Fibroblast of lung (primary cell): ENCODE measurements at regions not wholly inside any gene's neighbourhood (a gene's known extent, or its start where the extent isn't known, plus 50 kb on each side); places are given as distances from the start of the nearest gene placed in this dataset.

ENCODE experiments used
- DNase-seq, 2 donors: peaks; one replicate each; pipeline versions ENCODE4 v3.0.0 to v3.0.0-alpha.2; 2010; ENCODE audit warnings: low read depth in 2 of 2
- H2AFZ ChIP-seq: 2 replicates; pipeline ENCODE4 v1.5.1; 2012; ENCODE audit warnings: low read length, control low read depth, inconsistent platforms
- H3K27ac ChIP-seq: 2 replicates; pipeline ENCODE4 v1.5.1; 2011; ENCODE audit warnings: low read length, control low read depth; ENCODE audit not compliant: insufficient read depth
- H3K27me3 ChIP-seq: 2 replicates; pipeline ENCODE4 v1.5.1; 2011; ENCODE audit warnings: mild to moderate bottlenecking, low read length; ENCODE audit not compliant: control insufficient read depth, insufficient read depth
- H3K36me3 ChIP-seq: 2 replicates; pipeline ENCODE4 v1.5.1; 2011; ENCODE audit warnings: low read length; ENCODE audit not compliant: control insufficient read depth, insufficient read depth
- H3K4me1 ChIP-seq: 2 replicates; pipeline ENCODE4 v1.5.1; 2011; ENCODE audit warnings: low read length; ENCODE audit not compliant: control insufficient read depth, insufficient read depth; ENCODE audit errors: extremely low read depth
- H3K4me2 ChIP-seq: 2 replicates; pipeline ENCODE4 v1.5.1; 2011; ENCODE audit warnings: low read length, control low read depth; ENCODE audit not compliant: insufficient read depth; ENCODE audit errors: extremely low read depth
- H3K4me3 ChIP-seq, 4 experiments: fragments of 200-600 bp in 1 of 4; sonication (generic) in 1 of 4; replicated peaks in 1 of 4; 2 replicates each; pipeline ENCODE4 v1.5.1; 2011 to 2016; ENCODE audit warnings: low read length in 4 of 4, low read depth in 3 of 4, mild to moderate bottlenecking in 3 of 4, control low read depth in 2 of 4, inconsistent platforms in 1 of 4, mixed read lengths in 1 of 4; ENCODE audit not compliant: insufficient read depth in 1 of 4; ENCODE audit errors: control extremely low read depth in 1 of 4
- H3K79me2 ChIP-seq: 2 replicates; pipeline ENCODE4 v1.5.1; 2012; ENCODE audit warnings: mild to moderate bottlenecking, low read length, inconsistent platforms; ENCODE audit not compliant: control insufficient read depth, insufficient read depth
- H3K9ac ChIP-seq: 2 replicates; pipeline ENCODE4 v1.5.1; 2011; ENCODE audit warnings: mild to moderate bottlenecking, low read length, control low read depth; ENCODE audit not compliant: insufficient read depth
- H3K9me3 ChIP-seq: 2 replicates; pipeline ENCODE4 v1.5.1; 2012; ENCODE audit warnings: low read depth, low read length; ENCODE audit not compliant: control insufficient read depth, insufficient read depth
- H4K20me1 ChIP-seq: 2 replicates; pipeline ENCODE4 v1.5.1; 2011; ENCODE audit warnings: low read length; ENCODE audit not compliant: control insufficient read depth, insufficient read depth; ENCODE audit errors: extremely low read depth
- CTCF ChIP-seq, 2 donors: IDR thresholded peaks in 1 of 2; conservative IDR thresholded peaks in 1 of 2; 1 replicate in 1 of 2; 2 replicates in 1 of 2; pipeline ENCODE4 v1.5.1; 2011 to 2012; ENCODE audit warnings: low read length in 2 of 2, control low read depth in 1 of 2, inconsistent platforms in 1 of 2, low read depth in 1 of 2, mild to moderate bottlenecking in 1 of 2
- EZH2 ChIP-seq: IDR thresholded peaks from 2 replicates; pipeline ENCODE4 v1.5.1; 2012; ENCODE audit warnings: low read length, control low read depth, mild to moderate bottlenecking; ENCODE audit errors: missing control alignments

DNA sequence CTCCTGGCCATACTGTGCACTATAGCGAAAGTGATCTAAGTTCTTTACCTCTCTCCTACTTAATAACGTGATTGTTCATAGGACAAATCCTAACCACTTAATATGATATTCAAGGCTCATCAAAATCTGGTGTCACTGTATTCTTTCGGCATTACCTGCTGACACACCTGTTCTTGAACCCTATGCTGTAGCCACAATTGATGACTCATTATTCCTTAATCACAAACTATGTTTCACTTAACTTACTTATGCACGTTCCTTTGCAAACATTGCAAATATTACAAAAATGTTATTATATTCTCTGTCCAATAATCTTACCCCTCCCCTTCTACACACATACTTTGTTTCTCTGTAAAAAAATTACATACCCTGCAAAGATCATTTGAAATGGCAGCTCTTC, 158.1 kb upstream of the ADRA1B start:
- no peak for DNase-seq
- no peaks in the 10 kb centered on the region for H3K79me2 ChIP-seq
- no peak overlapping the region for H3K27ac ChIP-seq
- no peak overlapping the region for H3K4me3 ChIP-seq
- H3K9ac ChIP-seq = no peak overlapping the region
- H3K36me3 ChIP-seq = no peaks in the 10 kb centered on the region
- H3K4me1 ChIP-seq = no peaks in the 10 kb centered on the region
- H3K27me3 ChIP-seq = no peaks in the 10 kb centered on the region
- no peak overlapping the region for H3K4me2 ChIP-seq
- no peaks in the 10 kb centered on the region for H4K20me1 ChIP-seq
- TF ChIP-seq CTCF (conservative IDR thresholded peaks at IDR 0.05 in 1 of 2, IDR thresholded peaks at IDR 0.05 in 1 of 2; ENCODE audit: low read depth in 1 of 2, low read length in 2 of 2) (no peak), EZH2 (no peak)
- no peaks in the 10 kb centered on the region for H3K9me3 ChIP-seq
- no peak overlapping the region for H2AFZ ChIP-seq

- no peak overlapping the region for H3K27ac ChIP-seq
- peaks cover 5% of the 10 kb centered on the region for H3K4me1 ChIP-seq
- TF ChIP-seq CTCF (conservative IDR thresholded peaks at IDR 0.05 in 1 of 2, IDR thresholded peaks at IDR 0.05 in 1 of 2; ENCODE audit: low read depth in 1 of 2, low read length in 2 of 2) (no peak), EZH2 (no peak)
- H3K4me2 ChIP-seq = no peak overlapping the region
- DNase-seq = no peak
- H3K9ac ChIP-seq = no peak overlapping the region
- no peaks in the 10 kb centered on the region for H4K20me1 ChIP-seq
- no peaks in the 10 kb centered on the region for H3K36me3 ChIP-seq
- no peaks in the 10 kb centered on the region for H3K9me3 ChIP-seq
- no peak overlapping the region for H2AFZ ChIP-seq
- no peaks in the 10 kb centered on the region for H3K27me3 ChIP-seq
- no peak overlapping the region for H3K4me3 ChIP-seq
- no peaks in the 10 kb centered on the region for H3K79me2 ChIP-seq
Measured at GRCh38 chr5:159759791-159760290, 156.4 kb upstream of the ADRA1B start.

GRCh38 chr5:159762921-159763320, 153.4 kb upstream of the ADRA1B start:
- H3K9me3 ChIP-seq = no peaks in the 10 kb centered on the region
- H3K27ac ChIP-seq = no peak overlapping the region
- no peaks in the 10 kb centered on the region for H3K36me3 ChIP-seq
- no peak overlapping the region for H3K4me2 ChIP-seq
- H3K9ac ChIP-seq = no peak overlapping the region
- no peak for DNase-seq
- H4K20me1 ChIP-seq = no peaks in the 10 kb centered on the region
- H3K27me3 ChIP-seq = no peaks in the 10 kb centered on the region
- no peak overlapping the region for H2AFZ ChIP-seq
- H3K79me2 ChIP-seq = no peaks in the 10 kb centered on the region
- no peak overlapping the region for H3K4me3 ChIP-seq
- no peak for TF ChIP-seq CTCF (conservative IDR thresholded peaks at IDR 0.05 in 1 of 2, IDR thresholded peaks at IDR 0.05 in 1 of 2; ENCODE audit: low read depth in 1 of 2, low read length in 2 of 2)
- no peak for TF ChIP-seq EZH2
- peaks cover 5% of the 10 kb centered on the region for H3K4me1 ChIP-seq
